Naive B cell (primary cell): ENCODE measurements at regions not wholly inside any gene's neighbourhood (a gene's known extent, or its start where the extent isn't known, plus 50 kb on each side); places are given as distances from the start of the nearest gene placed in this dataset.
A peak's percentile ranks its signal among the peaks of the same experiment; 100 is the strongest.
"Not testable (repeated sequence)": the region's sequence is repeated elsewhere in the genome, so short reads cannot be mapped to it uniquely, and the experiment has no call there.

Source experiments
- ATAC-seq, 2 donors: fragments of 150-1000 bp; cut with Tn5 transposase; 2 replicates each; pipeline ENCODE4 v1.10.0; 2021; ENCODE audit warnings: low read depth in 2 of 2, mild to moderate bottlenecking in 2 of 2, moderate library complexity in 2 of 2
- DNase-seq: peaks from one replicate; pipeline ENCODE4 v3.0.0; 2022
- H3K27ac Mint-ChIP-seq, 6 donors: one replicate each; pipeline ENCODE4 v1.8.0; 2020 to 2022; ENCODE audit warnings: mild to moderate bottlenecking in 6 of 6, mixed read lengths in 6 of 6, moderate library complexity in 5 of 6, inconsistent platforms in 2 of 6
- H3K27me3 Mint-ChIP-seq, 3 donors: one replicate each; pipeline ENCODE4 v1.8.0; 2021 to 2022; ENCODE audit warnings: mixed read lengths in 3 of 3, mild to moderate bottlenecking in 1 of 3
- H3K36me3 Mint-ChIP-seq, 2 donors: one replicate each; pipeline ENCODE4 v1.8.0; 2020 to 2022; ENCODE audit warnings: mixed read lengths in 2 of 2, inconsistent platforms in 1 of 2, mild to moderate bottlenecking in 1 of 2
- H3K4me1 Mint-ChIP-seq, 3 donors: one replicate each; pipeline ENCODE4 v1.8.0; 2020 to 2022; ENCODE audit warnings: mixed read lengths in 3 of 3, inconsistent platforms in 1 of 3, mild to moderate bottlenecking in 1 of 3, moderate library complexity in 1 of 3
- H3K4me3 Mint-ChIP-seq, 8 donors: one replicate each; pipeline ENCODE4 v1.8.0; 2020 to 2022; ENCODE audit warnings: mild to moderate bottlenecking in 8 of 8, mixed read lengths in 8 of 8, moderate library complexity in 8 of 8, inconsistent platforms in 2 of 8
- H3K9me3 Mint-ChIP-seq, 7 donors: one replicate each; pipeline ENCODE4 v1.8.0; 2020 to 2022; ENCODE audit warnings: mixed read lengths in 7 of 7, mild to moderate bottlenecking in 5 of 7, inconsistent platforms in 2 of 7, moderate library complexity in 1 of 7

GRCh38 chr7:52541198-52541765, 494.2 kb upstream of the POM121L12 start:
- not testable (repeated sequence) for H3K4me1 Mint-ChIP-seq, H3K27ac Mint-ChIP-seq, H3K27me3 Mint-ChIP-seq, H3K36me3 Mint-ChIP-seq, DNase-seq, H3K4me3 Mint-ChIP-seq, ATAC-seq
- H3K9me3 Mint-ChIP-seq, result peaks cover 0 to 12% (median 6%) of the 10 kb centered on the region in 7 donors

GRCh38 chr7:52540041-52540440, 495.4 kb upstream of the POM121L12 start:
- Mint-ChIP-seq H3K4me3 (no peak overlapping the region), H3K9me3 (peaks cover 0 to 14% (median 7%) of the 10 kb centered on the region in 7 donors), H3K27me3 (no peaks in the 10 kb centered on the region), H3K36me3 (no peaks in the 10 kb centered on the region), H3K4me1 (no peaks in the 10 kb centered on the region), H3K27ac (no peak overlapping the region)
- ATAC-seq (no peak), DNase-seq (no peak)

GRCh38 chr7:52539414-52539813, 496.0 kb upstream of the POM121L12 start:
- no peak for ATAC-seq
- no peaks in the 10 kb centered on the region for H3K36me3 Mint-ChIP-seq
- H3K27ac Mint-ChIP-seq, result no peak overlapping the region
- peaks cover 0 to 14% (median 7%) of the 10 kb centered on the region in 7 donors for H3K9me3 Mint-ChIP-seq
- H3K4me3 Mint-ChIP-seq, result no peak overlapping the region
- DNase-seq, result no peak
- no peaks in the 10 kb centered on the region for H3K4me1 Mint-ChIP-seq
- H3K27me3 Mint-ChIP-seq, result no peaks in the 10 kb centered on the region

GRCh38 chr7:52537051-52537450, 498.4 kb upstream of the POM121L12 start:
- H3K4me3 Mint-ChIP-seq, result no peak overlapping the region
- DNase-seq (no peak), ATAC-seq (no peak)
- H3K4me1 Mint-ChIP-seq, result no peaks in the 10 kb centered on the region
- no peaks in the 10 kb centered on the region for H3K27me3 Mint-ChIP-seq
- H3K27ac Mint-ChIP-seq, result no peak overlapping the region
- H3K9me3 Mint-ChIP-seq, result peaks cover 2 to 14% (median 10%) of the 10 kb centered on the region in 7 donors
- H3K36me3 Mint-ChIP-seq, result peaks cover 0 to 7% of the 10 kb centered on the region in 2 donors

- ATAC-seq, result no peak
- DNase-seq, result no peak
- Mint-ChIP-seq H3K27me3 (no peaks in the 10 kb centered on the region), H3K36me3 (no peaks in the 10 kb centered on the region), H3K4me1 (no peaks in the 10 kb centered on the region), H3K9me3 (peaks cover 0 to 5% (median 0%) of the 10 kb centered on the region in 7 donors), H3K27ac (no peak overlapping the region), H3K4me3 (no peak overlapping the region)
Measured at GRCh38 chr7:52525772-52526341, 509.6 kb upstream of the POM121L12 start.

- no peak for DNase-seq
- H3K27me3 Mint-ChIP-seq, result no peaks in the 10 kb centered on the region
- H3K4me1 Mint-ChIP-seq, result no peaks in the 10 kb centered on the region
- H3K9me3 Mint-ChIP-seq, result peaks cover 7 to 34% (median 14%) of the 10 kb centered on the region in 7 donors
- no peak for ATAC-seq
- H3K27ac Mint-ChIP-seq, result no peak overlapping the region
- H3K36me3 Mint-ChIP-seq, result peaks cover 0 to 8% of the 10 kb centered on the region in 2 donors
- no peak overlapping the region for H3K4me3 Mint-ChIP-seq
Measured at GRCh38 chr7:52518869-52519268, 516.6 kb upstream of the POM121L12 start.

- Mint-ChIP-seq H3K27me3 (no peaks in the 10 kb centered on the region), H3K36me3 (no peaks in the 10 kb centered on the region), H3K9me3 (peaks cover 1 to 25% (median 8%) of the 10 kb centered on the region in 7 donors), H3K4me3 (no peak overlapping the region), H3K27ac (no peak overlapping the region), H3K4me1 (peaks cover 0 to 6% (median 4%) of the 10 kb centered on the region in 3 donors)
- ATAC-seq (no peak), DNase-seq (no peak)
Measured at GRCh38 chr7:52512656-52513055, 522.8 kb upstream of the POM121L12 start.

GRCh38 chr7:52507546-52508255, 527.7 kb upstream of the POM121L12 start:
- Mint-ChIP-seq H3K27ac (peak overlapping the region in 4 of 6 donors; percentile 45 to 87 (median 60)), H3K27me3 (no peaks in the 10 kb centered on the region), H3K36me3 (no peaks in the 10 kb centered on the region), H3K4me1 (peaks cover 0 to 9% (median 6%) of the 10 kb centered on the region in 3 donors), H3K4me3 (peak overlapping the region in 6 of 8 donors; percentile 48 to 86 (median 64)), H3K9me3 (peaks cover 0 to 5% (median 0%) of the 10 kb centered on the region in 7 donors)
- peak in 1 of 2 donors; percentile 64 for ATAC-seq
- DNase-seq, result peak; percentile 14

GRCh38 chr7:52506325-52506724, 529.1 kb upstream of the POM121L12 start:
- Mint-ChIP-seq H3K9me3 (peaks cover 0 to 4% (median 0%) of the 10 kb centered on the region in 7 donors), H3K36me3 (no peaks in the 10 kb centered on the region), H3K27ac (peak overlapping the region in 1 of 6 donors; percentile 10), H3K4me1 (peaks cover 0 to 10% (median 6%) of the 10 kb centered on the region in 3 donors), H3K27me3 (no peaks in the 10 kb centered on the region), H3K4me3 (no peak overlapping the region)
- ATAC-seq, result no peak
- DNase-seq, result no peak

- Mint-ChIP-seq H3K27ac (no peak overlapping the region), H3K27me3 (no peaks in the 10 kb centered on the region)
Measured at GRCh38 chr7:52504561-52504960, 530.9 kb upstream of the POM121L12 start.

GRCh38 chr7:52502281-52502680, 533.2 kb upstream of the POM121L12 start:
- Mint-ChIP-seq H3K27ac (no peak overlapping the region), H3K4me1 (peaks cover 0 to 2% (median 0%) of the 10 kb centered on the region in 3 donors), H3K36me3 (no peaks in the 10 kb centered on the region), H3K27me3 (no peaks in the 10 kb centered on the region), H3K9me3 (no peaks in the 10 kb centered on the region), H3K4me3 (no peak overlapping the region)
- ATAC-seq (no peak), DNase-seq (no peak)

More at GRCh38 chr7:52504561-52504960, 530.9 kb upstream of the POM121L12 start:
- no peak for ATAC-seq
- Mint-ChIP-seq H3K9me3 (peaks cover 0 to 4% (median 0%) of the 10 kb centered on the region in 7 donors), H3K4me1 (peaks cover 0 to 11% (median 6%) of the 10 kb centered on the region in 3 donors), H3K4me3 (no peak overlapping the region), H3K36me3 (no peaks in the 10 kb centered on the region)
- DNase-seq, result no peak

GRCh38 chr7:52501696-52502095, 533.7 kb upstream of the POM121L12 start:
- H3K27me3 Mint-ChIP-seq, result no peaks in the 10 kb centered on the region

GRCh38 chr7:52500841-52501240, 534.6 kb upstream of the POM121L12 start:
- H3K4me1 Mint-ChIP-seq, result peaks cover 0 to 2% (median 0%) of the 10 kb centered on the region in 3 donors
- H3K27me3 Mint-ChIP-seq, result no peaks in the 10 kb centered on the region
- no peaks in the 10 kb centered on the region for H3K9me3 Mint-ChIP-seq
- ATAC-seq, result no peak
- H3K4me3 Mint-ChIP-seq, result no peak overlapping the region
- no peaks in the 10 kb centered on the region for H3K36me3 Mint-ChIP-seq
- no peak for DNase-seq
- H3K27ac Mint-ChIP-seq, result peak overlapping the region in 1 of 6 donors; percentile 57

More at GRCh38 chr7:52501696-52502095, 533.7 kb upstream of the POM121L12 start:
- Mint-ChIP-seq H3K4me1 (peaks cover 0 to 2% (median 0%) of the 10 kb centered on the region in 3 donors), H3K4me3 (no peak overlapping the region), H3K36me3 (no peaks in the 10 kb centered on the region), H3K27ac (no peak overlapping the region), H3K9me3 (no peaks in the 10 kb centered on the region)
- DNase-seq, result no peak
- ATAC-seq, result no peak

- peaks cover 0 to 2% (median 0%) of the 10 kb centered on the region in 3 donors for H3K4me1 Mint-ChIP-seq
- H3K27ac Mint-ChIP-seq, result no peak overlapping the region
- H3K4me3 Mint-ChIP-seq, result no peak overlapping the region
- H3K36me3 Mint-ChIP-seq, result no peaks in the 10 kb centered on the region
- H3K9me3 Mint-ChIP-seq, result peaks cover 0 to 4% (median 0%) of the 10 kb centered on the region in 7 donors
- H3K27me3 Mint-ChIP-seq, result no peaks in the 10 kb centered on the region
- no peak for ATAC-seq
- no peak for DNase-seq
Measured at GRCh38 chr7:52498366-52498765, 537.1 kb upstream of the POM121L12 start.
